ENCODE measurements at regions not wholly inside any gene's neighbourhood (a gene's known extent, or its start where the extent isn't known, plus 50 kb on each side); places are given as distances from the start of the nearest gene placed in this dataset.

- Histone ChIP-seq H3K27me3 (ENCODE audit: control insufficient read depth in 2 of 2, insufficient read depth in 1 of 2, low read length in 1 of 2) (no peaks in the 10 kb centered on the region), H3K27ac (ENCODE audit: low read depth in 1 of 2, low read length in 1 of 2) (no peak overlapping the region), H3K36me3 (ENCODE audit: control insufficient read depth in 2 of 2, insufficient read depth in 2 of 2, low read length in 1 of 2) (no peaks in the 10 kb centered on the region), H3K9me3 (ENCODE audit: control insufficient read depth in 2 of 2, insufficient read depth in 1 of 2, low read length in 1 of 2) (no peaks in the 10 kb centered on the region), H3K4me1 (ENCODE audit: control insufficient read depth in 2 of 2, insufficient read depth in 2 of 2, low read length in 2 of 2) (no peaks in the 10 kb centered on the region), H3K4me3 (ENCODE audit: low read length in 2 of 2) (no peak overlapping the region)
- 95% methylated on average over 19 of the region's 19 CpGs for WGBS
- DNase-seq (ENCODE audit: low read depth in 6 of 9, low spot score in 9 of 9): no peak
Measured at GRCh38 chr3:72572489-72573007, 275.7 kb downstream of the SHQ1 start.

DNA sequence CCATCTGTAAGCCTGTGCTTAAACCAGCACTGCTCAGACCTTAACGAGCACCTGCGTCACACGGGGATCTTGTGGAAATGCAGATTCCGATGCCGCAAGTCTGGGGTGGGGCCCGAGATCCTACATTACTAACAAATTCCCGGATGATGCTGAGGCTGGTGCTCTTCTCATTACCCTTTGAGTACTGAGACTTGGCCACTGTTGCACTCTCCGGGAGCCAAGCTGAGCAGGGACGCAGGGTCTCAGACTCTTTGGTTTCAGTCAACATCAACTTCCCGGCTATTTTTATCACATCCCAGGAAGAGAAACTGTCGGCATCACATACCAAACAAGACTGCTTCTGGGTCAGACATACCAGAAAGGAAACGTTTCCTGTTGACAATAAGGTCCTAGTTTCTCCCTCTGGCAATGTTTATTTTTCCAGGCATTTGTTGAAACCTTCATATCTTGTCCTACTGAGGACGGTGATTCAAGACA, 276.6 kb downstream of the SHQ1 start:
- Histone ChIP-seq H3K27ac (ENCODE audit: low read depth in 1 of 2, low read length in 1 of 2) (no peak overlapping the region), H3K9me3 (ENCODE audit: control insufficient read depth in 2 of 2, insufficient read depth in 1 of 2, low read length in 1 of 2) (no peaks in the 10 kb centered on the region), H3K4me3 (ENCODE audit: low read length in 2 of 2) (no peak overlapping the region), H3K27me3 (ENCODE audit: control insufficient read depth in 2 of 2, insufficient read depth in 1 of 2, low read length in 1 of 2) (no peaks in the 10 kb centered on the region), H3K36me3 (ENCODE audit: control insufficient read depth in 2 of 2, insufficient read depth in 2 of 2, low read length in 1 of 2) (no peaks in the 10 kb centered on the region), H3K4me1 (ENCODE audit: control insufficient read depth in 2 of 2, insufficient read depth in 2 of 2, low read length in 2 of 2) (no peaks in the 10 kb centered on the region)
- DNase-seq (ENCODE audit: low read depth in 6 of 9, low spot score in 9 of 9): no peak
- 96% methylated on average over 13 of the region's 13 CpGs for WGBS

GRCh38 chr3:72571052-72571451, 277.2 kb downstream of the SHQ1 start:
- 95% methylated on average over 3 of the region's 3 CpGs for WGBS
- Histone ChIP-seq H3K27me3 (ENCODE audit: control insufficient read depth in 2 of 2, insufficient read depth in 1 of 2, low read length in 1 of 2) (no peaks in the 10 kb centered on the region), H3K27ac (ENCODE audit: low read depth in 1 of 2, low read length in 1 of 2) (no peak overlapping the region), H3K36me3 (ENCODE audit: control insufficient read depth in 2 of 2, insufficient read depth in 2 of 2, low read length in 1 of 2) (no peaks in the 10 kb centered on the region), H3K4me3 (ENCODE audit: low read length in 2 of 2) (no peak overlapping the region), H3K9me3 (ENCODE audit: control insufficient read depth in 2 of 2, insufficient read depth in 1 of 2, low read length in 1 of 2) (no peaks in the 10 kb centered on the region), H3K4me1 (ENCODE audit: control insufficient read depth in 2 of 2, insufficient read depth in 2 of 2, low read length in 2 of 2) (no peaks in the 10 kb centered on the region)
- no peak for DNase-seq (ENCODE audit: low read depth in 6 of 9, low spot score in 9 of 9)

- H3K27me3 ChIP-seq (ENCODE audit: control insufficient read depth in 2 of 2, insufficient read depth in 1 of 2, low read length in 1 of 2): no peaks in the 10 kb centered on the region
- H3K4me1 ChIP-seq (ENCODE audit: control insufficient read depth in 2 of 2, insufficient read depth in 2 of 2, low read length in 2 of 2): no peaks in the 10 kb centered on the region
- no peak overlapping the region for H3K27ac ChIP-seq (ENCODE audit: low read depth in 1 of 2, low read length in 1 of 2)
- H3K9me3 ChIP-seq (ENCODE audit: control insufficient read depth in 2 of 2, insufficient read depth in 1 of 2, low read length in 1 of 2): no peaks in the 10 kb centered on the region
- DNase-seq (ENCODE audit: low read depth in 6 of 9, low spot score in 9 of 9): no peak
- H3K4me3 ChIP-seq (ENCODE audit: low read length in 2 of 2): no peak overlapping the region
- 98% methylated on average over 10 of the region's 10 CpGs for WGBS
- no peaks in the 10 kb centered on the region for H3K36me3 ChIP-seq (ENCODE audit: control insufficient read depth in 2 of 2, insufficient read depth in 2 of 2, low read length in 1 of 2)
Measured at GRCh38 chr3:72569754-72570440, 278.3 kb downstream of the SHQ1 start.

DNA sequence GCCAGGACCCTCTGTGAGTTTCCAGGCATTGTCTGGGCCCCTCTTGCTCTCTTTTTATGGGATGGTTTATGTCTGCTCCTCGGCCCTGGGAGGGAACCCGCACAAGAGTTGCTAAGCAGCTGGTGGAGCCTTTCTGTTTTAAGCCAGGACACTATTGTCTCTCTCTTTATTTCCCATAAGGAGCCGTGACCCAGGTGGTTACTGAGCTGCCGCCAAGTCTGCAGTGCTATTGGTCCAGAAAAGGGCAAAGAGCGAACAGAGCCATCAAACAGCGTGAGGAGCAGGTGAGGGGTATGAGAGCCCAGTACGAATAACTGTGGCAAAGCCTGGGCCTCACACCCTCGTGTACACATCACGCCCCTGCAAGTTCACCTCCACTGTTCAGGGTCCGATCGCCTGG, 280.2 kb downstream of the SHQ1 start:
- no peaks in the 10 kb centered on the region for H3K4me1 ChIP-seq (ENCODE audit: control insufficient read depth in 2 of 2, insufficient read depth in 2 of 2, low read length in 2 of 2)
- 95% methylated on average over 11 of the region's 11 CpGs for WGBS
- no peak for DNase-seq (ENCODE audit: low read depth in 6 of 9, low spot score in 9 of 9)

DNA sequence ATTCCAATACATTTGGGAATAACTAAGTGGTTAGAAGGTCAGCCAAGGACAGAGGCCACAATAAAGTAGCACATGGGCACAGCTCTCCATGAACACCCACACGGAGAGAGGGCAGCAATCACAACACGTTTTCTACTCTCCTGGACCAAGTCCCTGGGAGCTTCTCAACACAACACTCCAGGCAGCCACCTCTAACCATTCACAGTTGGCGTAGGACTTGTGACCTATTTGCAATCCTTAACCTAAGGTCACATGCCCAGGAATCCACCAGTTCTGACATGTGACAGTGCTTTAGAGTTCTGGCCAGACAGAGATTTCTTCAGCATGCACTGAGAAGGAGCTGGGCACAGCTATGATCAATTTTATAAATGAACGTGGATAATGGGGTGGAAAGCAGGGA, 280.8 kb downstream of the SHQ1 start:
- no peak overlapping the region for H3K4me3 ChIP-seq (ENCODE audit: low read length in 2 of 2)
- no peaks in the 10 kb centered on the region for H3K4me1 ChIP-seq (ENCODE audit: control insufficient read depth in 2 of 2, insufficient read depth in 2 of 2, low read length in 2 of 2)
- no peak for DNase-seq (ENCODE audit: low read depth in 6 of 9, low spot score in 9 of 9)
- WGBS: 97% methylated on average over 4 of the region's 4 CpGs
- no peaks in the 10 kb centered on the region for H3K36me3 ChIP-seq (ENCODE audit: control insufficient read depth in 2 of 2, insufficient read depth in 2 of 2, low read length in 1 of 2)
- no peaks in the 10 kb centered on the region for H3K9me3 ChIP-seq (ENCODE audit: control insufficient read depth in 2 of 2, insufficient read depth in 1 of 2, low read length in 1 of 2)
- no peaks in the 10 kb centered on the region for H3K27me3 ChIP-seq (ENCODE audit: control insufficient read depth in 2 of 2, insufficient read depth in 1 of 2, low read length in 1 of 2)
- H3K27ac ChIP-seq (ENCODE audit: low read depth in 1 of 2, low read length in 1 of 2): no peak overlapping the region

More for the DNA sequence above, 280.2 kb downstream of the SHQ1 start:
- no peak overlapping the region for H3K4me3 ChIP-seq (ENCODE audit: low read length in 2 of 2)
- H3K36me3 ChIP-seq (ENCODE audit: control insufficient read depth in 2 of 2, insufficient read depth in 2 of 2, low read length in 1 of 2): no peaks in the 10 kb centered on the region
- H3K9me3 ChIP-seq (ENCODE audit: control insufficient read depth in 2 of 2, insufficient read depth in 1 of 2, low read length in 1 of 2): no peaks in the 10 kb centered on the region
- no peak overlapping the region for H3K27ac ChIP-seq (ENCODE audit: low read depth in 1 of 2, low read length in 1 of 2)
- no peaks in the 10 kb centered on the region for H3K27me3 ChIP-seq (ENCODE audit: control insufficient read depth in 2 of 2, insufficient read depth in 1 of 2, low read length in 1 of 2)

DNA sequence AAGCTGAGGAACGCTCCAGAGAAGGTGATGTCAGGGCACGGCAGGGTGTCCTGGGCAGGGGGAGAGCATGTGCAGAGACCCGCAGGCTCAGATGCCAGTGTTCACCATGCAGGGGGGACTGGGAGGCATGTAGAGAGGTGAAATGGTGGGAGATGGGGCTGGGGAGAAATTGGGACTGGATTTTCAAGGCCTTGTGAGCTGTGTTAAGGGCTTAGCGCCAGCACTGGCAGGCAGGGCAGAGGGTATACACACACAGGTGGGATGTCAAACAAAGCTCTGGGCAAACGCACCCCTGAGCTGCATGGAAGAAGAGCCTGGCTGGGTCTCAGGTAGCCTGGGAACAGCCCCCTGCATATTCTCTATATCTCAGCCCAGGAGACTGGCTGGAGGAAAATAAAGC, 282.7 kb downstream of the SHQ1 start:
- H3K4me1 ChIP-seq (ENCODE audit: control insufficient read depth in 2 of 2, insufficient read depth in 2 of 2, low read length in 2 of 2): no peaks in the 10 kb centered on the region
- no peak overlapping the region for H3K4me3 ChIP-seq (ENCODE audit: low read length in 2 of 2)
- H3K9me3 ChIP-seq (ENCODE audit: control insufficient read depth in 2 of 2, insufficient read depth in 1 of 2, low read length in 1 of 2): no peaks in the 10 kb centered on the region
- H3K27ac ChIP-seq (ENCODE audit: low read depth in 1 of 2, low read length in 1 of 2): no peak overlapping the region
- no peaks in the 10 kb centered on the region for H3K36me3 ChIP-seq (ENCODE audit: control insufficient read depth in 2 of 2, insufficient read depth in 2 of 2, low read length in 1 of 2)
- WGBS: 98% methylated on average over 5 of the region's 5 CpGs
- H3K27me3 ChIP-seq (ENCODE audit: control insufficient read depth in 2 of 2, insufficient read depth in 1 of 2, low read length in 1 of 2): no peaks in the 10 kb centered on the region
- DNase-seq (ENCODE audit: low read depth in 6 of 9, low spot score in 9 of 9): no peak

DNA sequence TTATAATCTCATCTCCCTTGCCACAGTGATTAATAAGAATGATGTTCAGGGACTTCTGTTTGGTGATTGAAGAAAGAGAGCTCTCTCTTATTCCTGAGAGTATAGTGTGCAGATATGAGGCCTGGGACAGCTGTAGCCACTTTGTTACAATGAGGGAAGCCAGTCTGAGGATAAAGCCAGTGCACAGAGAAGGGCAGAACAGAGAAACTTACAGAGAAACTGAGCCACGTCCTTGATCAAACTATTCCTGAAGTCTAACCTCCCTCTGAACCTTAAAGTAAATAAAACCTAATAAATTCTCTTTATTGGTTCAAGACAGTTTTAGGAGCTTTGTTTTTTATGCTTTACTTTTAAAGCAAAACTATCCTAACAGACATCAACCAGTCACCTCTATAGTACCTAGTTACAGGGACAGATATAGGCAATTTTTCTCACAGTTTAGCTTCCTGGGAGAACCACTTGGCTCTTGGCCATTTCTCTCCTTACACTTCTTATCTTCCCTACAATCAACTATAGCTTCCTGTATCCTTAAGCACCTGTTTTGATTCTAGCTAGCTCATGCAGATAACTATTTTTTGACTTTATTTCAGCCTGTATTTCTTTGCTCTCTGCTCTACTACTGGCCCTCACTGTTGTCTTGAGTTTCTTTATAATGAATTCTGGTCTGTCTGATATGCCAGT, 284.4 kb downstream of the SHQ1 start:
- no peak for DNase-seq (ENCODE audit: low read depth in 6 of 9, low spot score in 9 of 9)
- H3K27ac ChIP-seq (ENCODE audit: low read depth in 1 of 2, low read length in 1 of 2): no peak overlapping the region
- H3K27me3 ChIP-seq (ENCODE audit: control insufficient read depth in 2 of 2, insufficient read depth in 1 of 2, low read length in 1 of 2): no peaks in the 10 kb centered on the region
- H3K4me3 ChIP-seq (ENCODE audit: low read length in 2 of 2): no peak overlapping the region
- H3K4me1 ChIP-seq (ENCODE audit: control insufficient read depth in 2 of 2, insufficient read depth in 2 of 2, low read length in 2 of 2): no peaks in the 10 kb centered on the region
- H3K9me3 ChIP-seq (ENCODE audit: control insufficient read depth in 2 of 2, insufficient read depth in 1 of 2, low read length in 1 of 2): no peaks in the 10 kb centered on the region
- no peaks in the 10 kb centered on the region for H3K36me3 ChIP-seq (ENCODE audit: control insufficient read depth in 2 of 2, insufficient read depth in 2 of 2, low read length in 1 of 2)
- WGBS: 100% methylated on average over 1 of the region's 1 CpG

GRCh38 chr3:72560846-72561675, 287.2 kb downstream of the SHQ1 start:
- 97% methylated on average over 8 of the region's 8 CpGs for WGBS
- no peak overlapping the region for H3K27ac ChIP-seq (ENCODE audit: low read depth in 1 of 2, low read length in 1 of 2)
- H3K9me3 ChIP-seq (ENCODE audit: control insufficient read depth in 2 of 2, insufficient read depth in 1 of 2, low read length in 1 of 2): no peaks in the 10 kb centered on the region
- no peaks in the 10 kb centered on the region for H3K36me3 ChIP-seq (ENCODE audit: control insufficient read depth in 2 of 2, insufficient read depth in 2 of 2, low read length in 1 of 2)
- no peak overlapping the region for H3K4me3 ChIP-seq (ENCODE audit: low read length in 2 of 2)
- no peaks in the 10 kb centered on the region for H3K27me3 ChIP-seq (ENCODE audit: control insufficient read depth in 2 of 2, insufficient read depth in 1 of 2, low read length in 1 of 2)
- no peak for DNase-seq (ENCODE audit: low read depth in 6 of 9, low spot score in 9 of 9)
- no peaks in the 10 kb centered on the region for H3K4me1 ChIP-seq (ENCODE audit: control insufficient read depth in 2 of 2, insufficient read depth in 2 of 2, low read length in 2 of 2)

Measured in thymus (tissue), 11 donors.